HFF-Myc (cell line): ENCODE measurements at regions not wholly inside any gene's neighbourhood (a gene's known extent, or its start where the extent isn't known, plus 50 kb on each side); places are given as distances from the start of the nearest gene placed in this dataset.
A peak's percentile ranks its signal among the peaks of the same experiment; 100 is the strongest.

Experiments
- DNase-seq: peaks from one replicate; pipeline ENCODE4 v3.0.0-alpha.2; 2011; ENCODE audit warnings: low read depth; ENCODE audit errors: extremely low read depth
- H3K4me3 ChIP-seq: replicated peaks from 2 replicates; pipeline ENCODE4 v1.5.1; 2011; ENCODE audit warnings: low read depth, mild to moderate bottlenecking, control low read depth, low read length
- TF ChIP-seq, protein P1 (sequence below): IDR thresholded peaks from 2 replicates; pipeline ENCODE4 v1.5.1; 2012; ENCODE audit warnings: mild to moderate bottlenecking, low read depth, low read length, control low read depth; ENCODE audit errors: missing control alignments

DNA sequence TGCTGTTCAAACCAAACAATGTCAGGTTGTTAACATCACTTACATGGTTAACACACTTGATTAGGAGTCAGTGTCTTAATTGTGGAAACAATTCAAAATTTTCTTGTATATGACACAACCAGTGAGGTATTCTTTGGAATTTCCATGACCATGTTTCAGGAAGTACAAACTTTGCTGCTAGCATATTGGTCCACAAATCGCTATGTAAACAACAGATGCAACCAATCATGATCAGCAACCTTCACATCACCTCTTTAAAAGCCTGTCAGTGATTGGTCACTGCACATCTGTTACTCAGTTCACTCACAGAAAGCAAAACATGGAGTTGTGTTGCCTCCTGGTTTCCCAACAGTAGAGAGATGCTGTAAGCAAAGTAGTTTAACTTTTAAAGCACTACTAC, 108.9 kb upstream of the FAM3C start:
- TF ChIP-seq, protein P1, sequence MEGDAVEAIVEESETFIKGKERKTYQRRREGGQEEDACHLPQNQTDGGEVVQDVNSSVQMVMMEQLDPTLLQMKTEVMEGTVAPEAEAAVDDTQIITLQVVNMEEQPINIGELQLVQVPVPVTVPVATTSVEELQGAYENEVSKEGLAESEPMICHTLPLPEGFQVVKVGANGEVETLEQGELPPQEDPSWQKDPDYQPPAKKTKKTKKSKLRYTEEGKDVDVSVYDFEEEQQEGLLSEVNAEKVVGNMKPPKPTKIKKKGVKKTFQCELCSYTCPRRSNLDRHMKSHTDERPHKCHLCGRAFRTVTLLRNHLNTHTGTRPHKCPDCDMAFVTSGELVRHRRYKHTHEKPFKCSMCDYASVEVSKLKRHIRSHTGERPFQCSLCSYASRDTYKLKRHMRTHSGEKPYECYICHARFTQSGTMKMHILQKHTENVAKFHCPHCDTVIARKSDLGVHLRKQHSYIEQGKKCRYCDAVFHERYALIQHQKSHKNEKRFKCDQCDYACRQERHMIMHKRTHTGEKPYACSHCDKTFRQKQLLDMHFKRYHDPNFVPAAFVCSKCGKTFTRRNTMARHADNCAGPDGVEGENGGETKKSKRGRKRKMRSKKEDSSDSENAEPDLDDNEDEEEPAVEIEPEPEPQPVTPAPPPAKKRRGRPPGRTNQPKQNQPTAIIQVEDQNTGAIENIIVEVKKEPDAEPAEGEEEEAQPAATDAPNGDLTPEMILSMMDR, result no peak
- peak; percentile 78 for DNase-seq
- no peak overlapping the region for H3K4me3 ChIP-seq

GRCh38 chr7:121504482-121504881, 108.4 kb upstream of the FAM3C start:
- peak; percentile 85 for DNase-seq
- TF ChIP-seq, protein P1, result no peak
- no peak overlapping the region for H3K4me3 ChIP-seq

- TF ChIP-seq, protein P1, result no peak
- DNase-seq, result no peak
- no peak overlapping the region for H3K4me3 ChIP-seq
Observed at GRCh38 chr7:121503730-121504129, 107.6 kb upstream of the FAM3C start.

DNA sequence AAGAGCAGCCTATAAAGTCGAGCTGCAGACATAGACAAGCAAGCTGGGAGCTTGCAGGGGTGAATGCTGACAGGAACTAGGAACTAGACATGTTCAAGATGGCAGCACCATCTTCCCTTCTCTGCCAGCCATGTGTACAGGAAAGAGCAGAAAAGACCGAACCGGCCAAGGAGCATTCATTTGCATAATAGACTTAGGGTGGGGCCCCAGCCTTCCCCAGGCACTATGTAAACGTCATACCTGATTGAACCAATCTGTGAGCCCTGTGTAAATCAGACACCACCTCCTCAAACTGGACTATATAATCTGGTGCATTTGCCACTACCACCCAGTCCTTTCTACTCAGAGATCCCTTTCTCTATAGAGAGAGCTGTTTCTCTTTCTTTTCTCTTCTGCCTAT, 106.9 kb upstream of the FAM3C start:
- H3K4me3 ChIP-seq, result no peak overlapping the region
- no peak for DNase-seq
- TF ChIP-seq, protein P1, result no peak

DNA sequence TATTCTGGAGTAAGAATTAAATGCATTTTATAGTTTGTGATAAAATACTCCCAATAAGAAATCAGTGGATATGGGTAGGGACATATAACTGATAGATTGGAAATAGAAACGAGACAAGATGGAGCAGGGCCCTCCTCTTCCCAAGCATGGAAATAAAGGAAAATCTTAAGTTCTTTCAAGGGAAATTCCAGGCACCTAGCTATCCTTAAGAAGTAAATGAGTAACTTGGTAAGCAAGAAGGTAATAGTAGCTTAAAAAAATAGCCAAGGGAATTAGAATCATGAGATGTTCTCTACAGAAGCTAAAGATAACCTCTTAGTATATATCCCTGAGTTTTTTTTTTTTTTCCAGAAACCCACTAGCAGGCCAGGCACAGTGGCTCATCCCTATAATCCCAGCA, 105.5 kb upstream of the FAM3C start:
- no peak overlapping the region for H3K4me3 ChIP-seq
- no peak for DNase-seq
- TF ChIP-seq, protein P1, result no peak

- no peak for DNase-seq
- H3K4me3 ChIP-seq, result no peak overlapping the region
- TF ChIP-seq, protein P1, result no peak
Observed at GRCh38 chr7:121500360-121501058, 104.4 kb upstream of the FAM3C start.

DNA sequence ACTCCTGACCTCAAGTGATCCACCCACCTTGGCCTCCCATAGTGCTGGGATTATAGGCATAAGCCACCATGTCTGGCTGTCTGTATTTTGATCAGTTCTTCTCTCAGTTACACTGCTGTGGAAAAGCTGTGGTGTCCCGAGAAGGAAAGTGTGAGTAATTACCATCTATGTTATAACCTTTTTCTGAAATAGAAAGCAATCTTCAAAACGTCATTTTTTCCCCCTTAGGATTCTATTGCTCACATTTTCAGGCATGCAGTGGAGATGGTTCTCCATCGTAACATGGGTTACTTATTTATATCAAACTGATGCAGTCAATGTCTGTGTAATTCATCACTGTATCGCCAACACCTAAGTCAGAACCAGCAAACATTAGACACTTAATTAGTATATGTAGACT, 103.5 kb upstream of the FAM3C start:
- TF ChIP-seq, protein P1, result no peak
- H3K4me3 ChIP-seq, result no peak overlapping the region
- DNase-seq, result no peak
